ENCODE measurements at regions not wholly inside any gene's neighbourhood (a gene's known extent, or its start where the extent isn't known, plus 50 kb on each side); places are given as distances from the start of the nearest gene placed in this dataset.
A peak's percentile ranks its signal among the peaks of the same experiment; 100 is the strongest.

- Histone ChIP-seq H3K36me3 (ENCODE audit: control insufficient read depth in 1 of 2, insufficient read depth in 2 of 2, low read length in 2 of 2) (no peaks in the 10 kb centered on the region), H3K27ac (ENCODE audit: low read depth, low read length) (peak overlapping the region; percentile 16), H2BK120ac (ENCODE audit: insufficient read depth, low read length, poor library complexity) (no peak overlapping the region), H3K9ac (ENCODE audit: low read length) (no peak overlapping the region), H2BK12ac (ENCODE audit: low read length) (peak overlapping the region; percentile 84), H2BK5ac (ENCODE audit: low read depth, low read length, poor library complexity) (peak overlapping the region; percentile 16), H3K27me3 (ENCODE audit: insufficient read depth, low read length) (no peaks in the 10 kb centered on the region), H3K4me2 (ENCODE audit: low read length) (peak overlapping the region; percentile 16), H3K4me1 (ENCODE audit: control insufficient read depth in 1 of 2, insufficient read depth in 2 of 2, low read length in 2 of 2) (peaks cover 0 to 2% of the 10 kb centered on the region in 2 experiments), H3K4ac (ENCODE audit: low read depth, low read length) (no peak overlapping the region), H4K91ac (ENCODE audit: low read depth, low read length) (no peak overlapping the region), H4K12ac (ENCODE audit: low read depth, low read length) (no peak overlapping the region), H3K4me3 (ENCODE audit: low read depth, low read length) (no peak overlapping the region), H3K23ac (ENCODE audit: low read length) (no peak overlapping the region), H2AFZ (ENCODE audit: insufficient read depth, low read length, poor library complexity) (no peak overlapping the region), H2AK5ac (ENCODE audit: low read length) (no peak overlapping the region), H4K8ac (ENCODE audit: low read depth, low read length) (no peak overlapping the region), H3K79me2 (ENCODE audit: control insufficient read depth, insufficient read depth, low read length, poor library complexity) (no peaks in the 10 kb centered on the region), H3K79me1 (ENCODE audit: low read length) (no peaks in the 10 kb centered on the region), H3K9me3 (ENCODE audit: insufficient read depth, low read depth, low read length) (no peaks in the 10 kb centered on the region), H3K14ac (ENCODE audit: low read length) (no peak overlapping the region), H3K18ac (ENCODE audit: low read length) (no peak overlapping the region)
- no peak for DNase-seq
- WGBS (ENCODE audit: extremely low coverage, insufficient coverage, insufficient read length), result no CpG with 5 or more reads among the region's 7 CpGs
Observed at GRCh38 chr1:113255038-113255719, 135.1 kb upstream of the MAGI3 start.

GRCh38 chr1:113255720-113256347, 134.5 kb upstream of the MAGI3 start:
- H3K27ac ChIP-seq (ENCODE audit: low read depth, low read length), result peak overlapping the region; percentile 24
- no CpG with 5 or more reads among the region's 8 CpGs for WGBS (ENCODE audit: extremely low coverage, insufficient coverage, insufficient read length)
- H3K36me3 ChIP-seq (ENCODE audit: control insufficient read depth in 1 of 2, insufficient read depth in 2 of 2, low read length in 2 of 2), result no peaks in the 10 kb centered on the region
- no peak overlapping the region for H3K4ac ChIP-seq (ENCODE audit: low read depth, low read length)
- no peaks in the 10 kb centered on the region for H3K9me3 ChIP-seq (ENCODE audit: insufficient read depth, low read depth, low read length)
- H2BK12ac ChIP-seq (ENCODE audit: low read length), result peak overlapping the region; percentile 84
- H3K4me3 ChIP-seq (ENCODE audit: low read depth, low read length), result no peak overlapping the region
- H4K8ac ChIP-seq (ENCODE audit: low read depth, low read length), result no peak overlapping the region
- no peak overlapping the region for H3K9ac ChIP-seq (ENCODE audit: low read length)
- H2AK5ac ChIP-seq (ENCODE audit: low read length), result no peak overlapping the region
- H3K4me2 ChIP-seq (ENCODE audit: low read length), result peak overlapping the region; percentile 16
- no peak overlapping the region for H3K23ac ChIP-seq (ENCODE audit: low read length)
- H4K12ac ChIP-seq (ENCODE audit: low read depth, low read length), result no peak overlapping the region
- H4K91ac ChIP-seq (ENCODE audit: low read depth, low read length), result no peak overlapping the region
- H2AFZ ChIP-seq (ENCODE audit: insufficient read depth, low read length, poor library complexity), result no peak overlapping the region
- no peaks in the 10 kb centered on the region for H3K79me1 ChIP-seq (ENCODE audit: low read length)
- peak in 1 of 2 donors; percentile 55 for DNase-seq
- H3K18ac ChIP-seq (ENCODE audit: low read length), result no peak overlapping the region
- H3K79me2 ChIP-seq (ENCODE audit: control insufficient read depth, insufficient read depth, low read length, poor library complexity), result no peaks in the 10 kb centered on the region
- H3K14ac ChIP-seq (ENCODE audit: low read length), result no peak overlapping the region
- peaks cover 0 to 2% of the 10 kb centered on the region in 2 experiments for H3K4me1 ChIP-seq (ENCODE audit: control insufficient read depth in 1 of 2, insufficient read depth in 2 of 2, low read length in 2 of 2)
- no peak overlapping the region for H2BK5ac ChIP-seq (ENCODE audit: low read depth, low read length, poor library complexity)
- H2BK120ac ChIP-seq (ENCODE audit: insufficient read depth, low read length, poor library complexity), result no peak overlapping the region
- no peaks in the 10 kb centered on the region for H3K27me3 ChIP-seq (ENCODE audit: insufficient read depth, low read length)

GRCh38 chr1:113256348-113256729, 134.0 kb upstream of the MAGI3 start:
- Histone ChIP-seq H2AK5ac (ENCODE audit: low read length) (no peak overlapping the region), H4K91ac (ENCODE audit: low read depth, low read length) (no peak overlapping the region), H3K4ac (ENCODE audit: low read depth, low read length) (no peak overlapping the region), H3K14ac (ENCODE audit: low read length) (no peak overlapping the region), H2AFZ (ENCODE audit: insufficient read depth, low read length, poor library complexity) (no peak overlapping the region), H3K36me3 (ENCODE audit: control insufficient read depth in 1 of 2, insufficient read depth in 2 of 2, low read length in 2 of 2) (no peaks in the 10 kb centered on the region), H2BK5ac (ENCODE audit: low read depth, low read length, poor library complexity) (no peak overlapping the region), H3K23ac (ENCODE audit: low read length) (no peak overlapping the region), H2BK12ac (ENCODE audit: low read length) (no peak overlapping the region), H3K4me1 (ENCODE audit: control insufficient read depth in 1 of 2, insufficient read depth in 2 of 2, low read length in 2 of 2) (peaks cover 0 to 2% of the 10 kb centered on the region in 2 experiments), H3K9ac (ENCODE audit: low read length) (no peak overlapping the region), H3K27me3 (ENCODE audit: insufficient read depth, low read length) (no peaks in the 10 kb centered on the region), H2BK120ac (ENCODE audit: insufficient read depth, low read length, poor library complexity) (no peak overlapping the region), H3K4me2 (ENCODE audit: low read length) (peak overlapping the region; percentile 16), H3K79me2 (ENCODE audit: control insufficient read depth, insufficient read depth, low read length, poor library complexity) (no peaks in the 10 kb centered on the region), H3K4me3 (ENCODE audit: low read depth, low read length) (no peak overlapping the region), H3K18ac (ENCODE audit: low read length) (no peak overlapping the region), H4K12ac (ENCODE audit: low read depth, low read length) (no peak overlapping the region), H3K9me3 (ENCODE audit: insufficient read depth, low read depth, low read length) (no peaks in the 10 kb centered on the region), H3K79me1 (ENCODE audit: low read length) (no peaks in the 10 kb centered on the region), H4K8ac (ENCODE audit: low read depth, low read length) (no peak overlapping the region), H3K27ac (ENCODE audit: low read depth, low read length) (no peak overlapping the region)
- peak in 1 of 2 donors; percentile 2 for DNase-seq
- WGBS (ENCODE audit: extremely low coverage, insufficient coverage, insufficient read length), result no CpG with 5 or more reads among the region's 2 CpGs

GRCh38 chr1:113259988-113260387, 130.3 kb upstream of the MAGI3 start:
- Histone ChIP-seq H3K4me2 (ENCODE audit: low read length) (no peak overlapping the region), H2BK5ac (ENCODE audit: low read depth, low read length, poor library complexity) (no peak overlapping the region), H3K18ac (ENCODE audit: low read length) (no peak overlapping the region), H3K23ac (ENCODE audit: low read length) (no peak overlapping the region), H3K79me1 (ENCODE audit: low read length) (no peaks in the 10 kb centered on the region), H4K8ac (ENCODE audit: low read depth, low read length) (no peak overlapping the region), H2AFZ (ENCODE audit: insufficient read depth, low read length, poor library complexity) (no peak overlapping the region), H2BK120ac (ENCODE audit: insufficient read depth, low read length, poor library complexity) (no peak overlapping the region), H3K4me3 (ENCODE audit: low read depth, low read length) (no peak overlapping the region), H3K14ac (ENCODE audit: low read length) (no peak overlapping the region), H3K79me2 (ENCODE audit: control insufficient read depth, insufficient read depth, low read length, poor library complexity) (no peaks in the 10 kb centered on the region), H4K12ac (ENCODE audit: low read depth, low read length) (no peak overlapping the region), H4K91ac (ENCODE audit: low read depth, low read length) (no peak overlapping the region), H3K27ac (ENCODE audit: low read depth, low read length) (no peak overlapping the region), H3K36me3 (ENCODE audit: control insufficient read depth in 1 of 2, insufficient read depth in 2 of 2, low read length in 2 of 2) (no peaks in the 10 kb centered on the region), H3K4ac (ENCODE audit: low read depth, low read length) (no peak overlapping the region), H2BK12ac (ENCODE audit: low read length) (no peak overlapping the region), H3K4me1 (ENCODE audit: control insufficient read depth in 1 of 2, insufficient read depth in 2 of 2, low read length in 2 of 2) (peaks cover 0 to 2% of the 10 kb centered on the region in 2 experiments), H3K9me3 (ENCODE audit: insufficient read depth, low read depth, low read length) (no peaks in the 10 kb centered on the region), H3K9ac (ENCODE audit: low read length) (no peak overlapping the region), H3K27me3 (ENCODE audit: insufficient read depth, low read length) (no peaks in the 10 kb centered on the region), H2AK5ac (ENCODE audit: low read length) (no peak overlapping the region)
- DNase-seq, result no peak
- no CpG with 5 or more reads among the region's 2 CpGs for WGBS (ENCODE audit: extremely low coverage, insufficient coverage, insufficient read length)

All from trophoblast cell (in vitro differentiated cells and primary cell).